ENCODE measurements at regions not wholly inside any gene's neighbourhood (a gene's known extent, or its start where the extent isn't known, plus 50 kb on each side); places are given as distances from the start of the nearest gene placed in this dataset.

DNA sequence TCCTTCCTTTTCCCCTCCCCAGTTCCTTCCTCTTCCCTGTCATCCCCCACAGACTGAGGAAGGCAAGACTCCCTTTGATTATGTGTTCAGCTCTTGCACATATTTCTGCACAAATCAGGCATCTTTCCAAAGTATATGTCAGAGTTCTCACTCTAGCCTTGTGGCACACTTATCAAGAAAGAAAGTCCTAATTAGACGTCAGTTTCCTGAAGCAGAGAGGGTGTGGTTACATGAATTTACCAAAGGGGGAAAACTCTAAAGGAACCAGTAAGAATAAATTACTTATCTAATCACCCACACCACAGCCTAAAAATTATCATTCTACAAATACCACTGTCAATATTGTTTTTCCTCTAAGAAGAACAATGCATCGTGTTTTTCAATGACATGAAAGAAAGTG is 120.7 kb upstream of the GRIP1 start:
- ATAC-seq (no peak), FAIRE-seq (no peak), DNase-seq (ENCODE audit: extremely low read depth in 1 of 4, low spot score in 3 of 4) (no peak)
- WGBS (ENCODE audit: insufficient coverage, low coverage, missing lambda C conversion rate) = 0% methylated on average over 2 of the region's 2 CpGs
- H3K9me3 ChIP-seq (replicated peaks; ENCODE audit: control insufficient read depth, insufficient read depth, low read depth, low read length) = no peaks in the 10 kb centered on the region
- no peak overlapping the region for H3K4me3 ChIP-seq
- no peak overlapping the region for H3K9ac ChIP-seq (ENCODE audit: insufficient read depth in 1 of 2, low read depth in 2 of 2, low read length in 2 of 2)
- in situ Hi-C loops (cut with MboI) = no loop called here
- H3K36me3 ChIP-seq (ENCODE audit: control insufficient read depth, insufficient read depth, low read length) = no peaks in the 10 kb centered on the region
- ChIA-PET POLR2A (no interaction called here), CTCF (ENCODE audit: low intra/inter-chr PET ratio) (no interaction called here)
- no peak overlapping the region for H3K27ac ChIP-seq (ENCODE audit: extremely low read depth, low read depth, low read length)
- intact Hi-C loops (cut with micrococcal nuclease) = no loop called here
- no peaks in the 10 kb centered on the region for H3K79me2 ChIP-seq (ENCODE audit: control insufficient read depth, insufficient read depth, low read length)
- H3K4me1 ChIP-seq (replicated peaks in 1 of 2; ENCODE audit: control insufficient read depth in 2 of 2, insufficient read depth in 2 of 2, low read length in 2 of 2) = no peaks in the 10 kb centered on the region
- no peak overlapping the region for H3K4me2 ChIP-seq (ENCODE audit: insufficient read depth, low read length)
- TF ChIP-seq SP2 (IDR thresholded peaks at IDR 0.05; ENCODE audit: extremely low read depth, low read depth, low read length, poor library complexity, severe bottlenecking) (no peak), SPI1 (IDR thresholded peaks at IDR 0.05; ENCODE audit: borderline replicate concordance, low read depth, low read length) (no peak), ZNF644 (tag; IDR thresholded peaks at IDR 0.05; ENCODE audit: low read depth) (no peak), POLR2B (IDR thresholded peaks at IDR 0.05; ENCODE audit: low read depth, partially characterized antibody) (no peak), HEY1 (CRISPR knock-in tag; IDR thresholded peaks at IDR 0.05; ENCODE audit: borderline replicate concordance) (no peak), ZNF124 (CRISPR knock-in tag; IDR thresholded peaks at IDR 0.05) (no peak), ZNF324 (CRISPR knock-in tag; IDR thresholded peaks at IDR 0.05) (no peak), PKNOX1 (IDR thresholded peaks at IDR 0.05) (no peak), KAT2B (IDR thresholded peaks at IDR 0.05; ENCODE audit: low read depth, low read length) (no peak), ZNF436 (CRISPR knock-in tag; IDR thresholded peaks at IDR 0.05) (no peak)
- TF ChIP-seq, protein P1, sequence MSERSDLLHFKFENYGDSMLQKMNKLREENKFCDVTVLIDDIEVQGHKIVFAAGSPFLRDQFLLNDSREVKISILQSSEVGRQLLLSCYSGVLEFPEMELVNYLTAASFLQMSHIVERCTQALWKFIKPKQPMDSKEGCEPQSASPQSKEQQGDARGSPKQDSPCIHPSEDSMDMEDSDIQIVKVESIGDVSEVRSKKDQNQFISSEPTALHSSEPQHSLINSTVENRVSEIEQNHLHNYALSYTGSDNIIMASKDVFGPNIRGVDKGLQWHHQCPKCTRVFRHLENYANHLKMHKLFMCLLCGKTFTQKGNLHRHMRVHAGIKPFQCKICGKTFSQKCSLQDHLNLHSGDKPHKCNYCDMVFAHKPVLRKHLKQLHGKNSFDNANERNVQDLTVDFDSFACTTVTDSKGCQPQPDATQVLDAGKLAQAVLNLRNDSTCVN (CRISPR knock-in tag; IDR thresholded peaks at IDR 0.05) = no peak
- TF ChIP-seq, protein P2, sequence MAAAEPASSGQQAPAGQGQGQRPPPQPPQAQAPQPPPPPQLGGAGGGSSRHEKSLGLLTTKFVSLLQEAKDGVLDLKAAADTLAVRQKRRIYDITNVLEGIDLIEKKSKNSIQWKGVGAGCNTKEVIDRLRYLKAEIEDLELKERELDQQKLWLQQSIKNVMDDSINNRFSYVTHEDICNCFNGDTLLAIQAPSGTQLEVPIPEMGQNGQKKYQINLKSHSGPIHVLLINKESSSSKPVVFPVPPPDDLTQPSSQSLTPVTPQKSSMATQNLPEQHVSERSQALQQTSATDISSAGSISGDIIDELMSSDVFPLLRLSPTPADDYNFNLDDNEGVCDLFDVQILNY (CRISPR knock-in tag; IDR thresholded peaks at IDR 0.05) = no peak
- no peak overlapping the region for H2AFZ ChIP-seq (ENCODE audit: low read depth, low read length)
- no peaks in the 10 kb centered on the region for H3K9me1 ChIP-seq (ENCODE audit: control insufficient read depth, insufficient read depth, low read length)
- H4K20me1 ChIP-seq (replicated peaks; ENCODE audit: control insufficient read depth, insufficient read depth, low read length) = no peaks in the 10 kb centered on the region
- H3K27me3 ChIP-seq (ENCODE audit: control insufficient read depth in 2 of 2, insufficient read depth in 2 of 2, low read length in 2 of 2) = no peaks in the 10 kb centered on the region
- BruUV-seq (replicated peaks) = no TSS peak

Data from K562 (cell line).